ENCODE measurements at regions not wholly inside any gene's neighbourhood (a gene's known extent, or its start where the extent isn't known, plus 50 kb on each side); places are given as distances from the start of the nearest gene placed in this dataset.

- TF ChIP-seq POLR2A (IDR thresholded peaks at IDR 0.05; ENCODE audit: low read depth, low read length), result no peak
- TF ChIP-seq POLR2AphosphoS5 (IDR thresholded peaks at IDR 0.05; ENCODE audit: low read depth, low read length), result no peak
- TF ChIP-seq TAF1 (IDR thresholded peaks at IDR 0.05; ENCODE audit: borderline replicate concordance, low read depth, low read length), result no peak
Observed at GRCh38 chr15:93466380-93466779, 377.4 kb upstream of the RGMA start.
